ENCODE measurements at regions not wholly inside any gene's neighbourhood (a gene's known extent, or its start where the extent isn't known, plus 50 kb on each side); places are given as distances from the start of the nearest gene placed in this dataset.
A peak's percentile ranks its signal among the peaks of the same experiment; 100 is the strongest.
"Not testable (repeated sequence)": the region's sequence is repeated elsewhere in the genome, so short reads cannot be mapped to it uniquely, and the experiment has no call there.

DNA sequence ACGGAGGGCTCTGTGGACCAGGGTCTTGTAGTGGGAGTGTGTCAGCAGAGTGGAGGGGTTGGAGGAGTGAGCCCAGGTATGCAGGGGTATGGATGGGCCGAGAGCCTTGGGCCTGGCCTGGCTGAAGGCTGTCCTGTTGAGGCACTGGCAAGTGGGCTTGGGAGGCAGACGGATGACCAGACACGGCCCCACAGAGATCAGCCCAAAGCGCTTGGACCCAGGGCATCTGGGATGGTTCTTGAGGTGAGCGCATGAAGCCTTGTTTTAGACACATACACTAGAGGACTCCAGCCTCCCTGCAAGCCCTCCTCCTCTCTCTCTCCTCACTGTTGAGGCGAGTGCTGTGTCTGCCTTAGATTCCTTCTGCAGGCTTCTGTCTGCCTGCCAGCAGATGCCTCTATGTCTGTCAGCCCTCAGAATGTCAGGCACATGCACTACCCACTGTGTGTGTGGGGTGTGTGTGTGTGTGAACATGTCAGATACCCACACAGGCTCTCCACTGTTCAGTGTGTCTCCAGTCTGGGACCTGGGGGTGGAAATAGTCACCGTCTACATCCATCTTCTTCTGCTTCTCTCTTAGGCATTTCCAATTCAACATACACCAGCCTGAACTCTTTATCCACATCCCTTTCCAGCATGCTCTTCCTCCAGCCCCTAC is 218.0 kb upstream of the PLGLB1 start:
- H3K9me3 ChIP-seq, H3K36me3 ChIP-seq, H3K4me3 ChIP-seq, DNase-seq, H3K27me3 ChIP-seq: not testable (repeated sequence)

DNA sequence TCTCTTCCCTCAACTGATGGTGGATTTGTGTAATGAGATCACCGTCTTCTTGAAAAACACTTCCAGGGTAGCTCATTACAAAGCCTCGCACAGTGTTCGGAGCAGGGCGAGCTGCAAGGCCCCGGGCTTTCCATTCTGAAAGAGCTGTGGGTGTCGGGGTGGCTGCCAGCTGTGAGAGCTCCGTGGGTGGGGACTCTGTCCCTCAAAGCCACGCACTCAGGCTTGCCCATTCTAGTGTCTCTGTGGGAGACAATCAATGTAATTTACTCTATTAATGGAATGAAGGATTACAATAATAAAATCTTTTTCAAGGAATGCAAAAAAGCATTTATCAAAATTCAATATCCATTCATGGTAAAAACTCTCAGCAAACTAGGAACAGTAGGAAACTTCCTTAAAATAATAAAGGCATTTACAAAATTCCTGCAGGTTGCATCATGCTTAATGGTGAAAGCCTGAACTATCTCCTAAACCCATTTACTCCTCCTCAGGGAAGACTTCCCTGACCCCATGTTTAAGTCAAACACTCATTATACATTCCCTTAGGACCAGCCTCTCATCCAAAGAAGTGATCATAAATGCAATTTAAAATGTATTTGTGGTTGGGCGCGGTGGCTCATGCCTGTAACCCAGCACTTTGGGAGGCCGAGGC is 224.5 kb upstream of the PLGLB1 start:
- H3K9me3 ChIP-seq, H3K36me3 ChIP-seq, H3K27me3 ChIP-seq, DNase-seq, H3K4me3 ChIP-seq: not testable (repeated sequence)

DNA sequence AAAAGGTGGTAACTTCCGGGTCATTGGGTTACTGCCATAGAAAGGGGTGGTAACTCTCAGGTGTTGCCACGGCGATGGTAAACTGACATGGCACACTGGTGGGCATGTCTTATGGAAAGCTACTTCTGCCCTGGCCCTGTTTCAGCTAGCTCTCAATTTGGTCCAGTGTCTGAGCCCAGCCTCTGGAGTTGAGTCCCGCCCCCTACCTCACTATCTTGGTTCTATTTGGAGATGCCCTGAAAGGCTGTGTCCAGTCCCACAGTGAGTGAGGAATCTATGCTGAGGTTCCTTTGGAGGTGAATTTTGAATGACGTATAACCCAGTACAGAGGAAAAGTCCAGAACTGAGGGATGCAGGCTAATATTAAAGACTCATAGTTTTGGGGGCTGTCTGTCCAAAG is 230.4 kb upstream of the PLGLB1 start:
- not testable (repeated sequence) for DNase-seq, H3K9me3 ChIP-seq

DNA sequence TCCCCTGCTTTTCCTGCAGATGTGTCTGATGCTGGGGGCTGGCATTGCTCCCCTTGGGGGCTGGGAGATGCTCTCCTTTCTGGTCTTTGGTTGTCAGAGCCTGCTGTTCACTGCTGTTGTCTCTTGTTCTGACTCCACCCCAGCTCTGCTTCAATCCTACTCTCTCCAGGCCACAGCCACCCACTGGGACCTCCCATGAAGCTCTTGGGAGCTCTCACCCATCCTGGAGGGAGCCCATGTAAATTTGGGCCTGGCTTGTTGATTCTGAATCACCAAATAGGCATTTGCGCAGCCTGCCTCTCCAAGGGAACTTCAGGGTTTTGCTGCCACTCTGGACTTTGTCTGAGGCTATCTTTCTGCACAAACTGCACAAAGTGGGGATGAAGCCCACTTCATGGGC is 232.9 kb upstream of the PLGLB1 start:
- H3K36me3 ChIP-seq, H3K4me3 ChIP-seq, H3K27me3 ChIP-seq, H3K9me3 ChIP-seq: not testable (repeated sequence)
- DNase-seq: peak; percentile 56

More for the DNA sequence above, 230.4 kb upstream of the PLGLB1 start:
- not testable (repeated sequence) for H3K27me3 ChIP-seq, H3K36me3 ChIP-seq, H3K4me3 ChIP-seq

DNA sequence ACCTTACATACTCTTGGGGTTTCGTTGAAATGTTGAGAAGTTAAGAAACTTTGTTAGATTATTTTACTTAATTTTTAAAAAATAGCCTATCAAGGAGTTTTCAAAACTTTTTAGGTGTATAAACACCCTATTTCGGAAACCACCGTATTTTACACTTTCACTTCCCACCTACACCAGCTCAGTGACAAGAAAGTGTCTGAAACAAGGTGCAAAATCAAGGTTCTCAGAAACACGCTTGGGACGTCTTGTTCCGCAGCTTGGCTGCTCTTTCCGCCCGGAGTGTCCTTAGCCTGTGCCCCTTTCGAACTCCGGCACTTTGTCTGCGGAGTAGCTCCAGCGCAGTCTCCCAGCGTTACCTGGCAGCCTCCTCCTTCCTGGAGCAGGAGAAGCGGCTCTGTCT is 233.8 kb upstream of the PLGLB1 start:
- not testable (repeated sequence) for H3K4me3 ChIP-seq, H3K27me3 ChIP-seq, DNase-seq, H3K36me3 ChIP-seq, H3K9me3 ChIP-seq

DNA sequence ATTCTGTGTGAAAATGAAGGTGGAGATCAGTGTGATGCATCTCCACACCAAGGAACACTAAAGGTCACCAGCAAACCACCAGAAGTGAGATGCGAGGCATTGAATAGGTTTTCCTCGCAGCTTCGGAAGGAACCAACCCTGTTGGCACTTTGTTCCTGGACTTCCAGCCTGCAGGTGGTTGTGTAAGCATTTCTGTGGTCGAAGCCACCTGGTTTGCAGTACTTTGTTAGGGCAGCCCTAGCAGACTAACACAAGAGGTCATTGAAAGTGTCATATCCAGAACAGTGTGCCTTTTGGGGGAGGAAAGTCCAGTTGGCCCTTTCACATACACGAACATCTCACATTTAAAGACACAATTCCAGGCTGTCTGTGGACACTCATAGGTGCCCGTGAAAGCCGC is 237.2 kb upstream of the PLGLB1 start:
- not testable (repeated sequence) for DNase-seq, H3K27me3 ChIP-seq, H3K9me3 ChIP-seq, H3K36me3 ChIP-seq, H3K4me3 ChIP-seq

DNA sequence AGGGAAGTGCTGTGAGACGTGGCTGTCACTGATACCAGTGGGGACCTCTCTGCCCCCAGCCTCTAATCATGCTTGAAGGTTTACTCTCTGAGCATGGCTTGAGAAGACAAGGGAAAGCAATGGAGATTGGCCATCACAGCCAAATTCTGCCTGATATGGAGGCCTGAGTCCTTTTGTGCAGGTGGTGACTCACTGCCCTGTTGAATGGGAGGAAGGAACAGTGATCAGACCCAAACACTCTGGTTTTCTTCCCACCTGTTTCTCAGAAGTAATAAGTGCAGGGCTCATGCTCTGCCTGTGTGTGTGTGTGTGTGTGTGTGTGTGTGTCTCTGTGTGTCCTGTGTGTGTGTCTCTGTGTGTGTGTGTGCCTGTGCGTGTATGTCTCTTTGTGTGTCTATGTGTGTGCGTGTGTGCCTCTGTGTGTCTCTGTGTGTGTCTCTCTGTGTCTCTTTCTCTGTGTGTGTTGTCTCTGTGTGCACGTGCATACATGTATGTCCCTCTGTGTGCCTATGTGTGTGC is 240.6 kb upstream of the PLGLB1 start:
- not testable (repeated sequence) for H3K4me3 ChIP-seq, DNase-seq, H3K36me3 ChIP-seq, H3K27me3 ChIP-seq, H3K9me3 ChIP-seq

DNA sequence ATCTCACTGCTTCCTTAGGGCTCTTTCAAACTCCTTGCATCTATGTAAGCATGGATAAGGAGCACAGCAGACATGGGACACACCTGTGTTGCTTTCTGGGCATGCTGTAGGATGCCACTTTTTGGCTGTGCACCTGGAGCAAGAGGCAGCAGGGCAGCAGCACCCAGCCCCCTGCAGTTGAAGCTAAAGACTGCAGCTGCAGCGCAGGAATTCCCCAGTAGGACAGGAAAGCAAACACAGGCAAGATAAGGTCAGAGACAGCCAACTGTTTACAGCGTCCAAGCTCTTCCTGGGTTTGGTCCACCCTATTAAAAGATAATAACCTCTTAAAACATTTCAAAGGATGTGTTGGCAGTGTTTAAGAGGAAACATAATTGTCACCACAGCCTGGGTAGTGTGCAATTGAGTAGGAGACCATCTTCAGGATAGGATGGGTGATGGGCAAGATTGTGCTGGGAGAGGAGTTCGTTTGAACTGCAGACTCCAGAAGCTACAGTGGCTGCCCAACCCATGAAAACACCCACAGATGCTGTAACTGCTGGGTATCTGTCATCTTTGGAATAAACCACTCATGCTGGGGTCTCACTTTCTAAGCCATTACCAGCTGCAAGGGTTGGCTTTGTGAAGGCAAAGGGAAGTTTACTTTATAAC is 242.3 kb upstream of the PLGLB1 start:
- H3K9me3 ChIP-seq, H3K27me3 ChIP-seq, H3K4me3 ChIP-seq, H3K36me3 ChIP-seq, DNase-seq: not testable (repeated sequence)

DNA sequence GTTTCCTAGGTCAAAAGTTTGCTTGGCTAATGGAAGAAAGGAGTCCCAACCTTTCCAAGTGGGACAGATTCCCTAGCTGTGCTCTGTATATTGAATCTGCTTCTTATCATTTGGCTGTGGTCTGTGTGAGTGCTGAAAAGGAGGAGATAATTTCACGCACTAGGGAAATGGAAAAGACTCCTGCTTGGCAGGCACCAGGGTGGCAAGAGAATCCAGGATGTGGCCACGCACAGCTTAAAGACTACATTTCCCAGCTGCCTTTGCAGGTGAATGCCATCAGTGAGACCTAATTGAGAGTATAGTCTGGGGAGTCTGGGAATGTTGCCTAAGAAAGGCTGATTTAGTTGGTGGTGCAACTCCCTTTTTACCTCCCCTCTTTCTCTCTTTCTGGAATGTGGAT is 253.5 kb upstream of the PLGLB1 start:
- not testable (repeated sequence) for H3K9me3 ChIP-seq, H3K27me3 ChIP-seq, H3K4me3 ChIP-seq, DNase-seq, H3K36me3 ChIP-seq

DNA sequence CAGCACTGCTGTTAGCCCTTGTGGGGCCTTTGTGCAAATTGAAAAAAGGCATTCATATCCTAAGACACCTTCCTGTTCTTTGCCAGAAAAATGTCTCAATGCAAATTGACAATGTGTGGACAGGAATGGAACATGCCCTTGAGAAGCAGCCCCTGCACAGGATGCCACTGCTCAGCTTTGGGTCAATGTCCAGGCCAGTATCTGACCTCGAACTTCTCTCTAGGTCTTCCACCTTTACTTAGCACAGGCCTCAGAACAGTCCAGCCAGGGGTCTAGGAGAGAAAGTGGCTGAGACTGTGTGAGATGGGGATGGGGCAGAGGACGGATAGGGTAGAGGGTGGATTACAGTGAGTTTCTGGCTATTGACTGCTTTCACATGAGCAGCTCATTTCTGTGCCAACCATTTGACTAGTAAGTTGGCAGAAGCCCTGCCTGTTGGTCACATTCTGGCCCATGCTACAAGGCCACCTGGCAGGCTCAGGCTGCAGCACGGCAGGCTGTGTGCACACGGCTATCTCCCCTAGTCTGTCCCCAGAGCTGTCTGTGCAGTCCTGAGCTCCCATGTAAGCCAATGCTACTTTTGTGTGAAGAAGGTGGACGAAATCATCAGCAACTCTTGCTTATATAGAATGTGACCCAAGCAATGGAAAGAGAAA is 254.5 kb upstream of the PLGLB1 start:
- H3K27me3 ChIP-seq, H3K9me3 ChIP-seq, H3K4me3 ChIP-seq, DNase-seq, H3K36me3 ChIP-seq: not testable (repeated sequence)

DNA sequence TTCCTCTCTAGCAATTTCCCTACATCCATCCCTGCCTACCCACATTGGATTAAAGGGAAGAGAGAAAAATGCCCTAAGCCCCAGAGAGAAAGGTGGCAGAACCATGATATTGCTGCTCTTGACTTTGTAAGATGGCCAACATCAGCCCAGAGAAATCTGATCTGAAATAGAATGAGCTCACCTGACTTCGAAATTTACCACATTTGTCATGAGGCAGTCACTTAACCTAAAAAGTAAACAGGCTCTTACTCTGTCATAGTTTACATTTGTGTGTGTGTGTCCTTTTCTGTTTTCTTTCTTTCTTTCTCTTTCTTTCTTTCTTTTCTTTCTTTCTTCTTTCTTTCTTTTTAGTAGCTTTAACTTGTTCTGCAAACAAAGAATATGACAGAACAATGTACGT is 255.0 kb upstream of the PLGLB1 start:
- not testable (repeated sequence) for H3K36me3 ChIP-seq, H3K27me3 ChIP-seq, DNase-seq, H3K9me3 ChIP-seq, H3K4me3 ChIP-seq

DNA sequence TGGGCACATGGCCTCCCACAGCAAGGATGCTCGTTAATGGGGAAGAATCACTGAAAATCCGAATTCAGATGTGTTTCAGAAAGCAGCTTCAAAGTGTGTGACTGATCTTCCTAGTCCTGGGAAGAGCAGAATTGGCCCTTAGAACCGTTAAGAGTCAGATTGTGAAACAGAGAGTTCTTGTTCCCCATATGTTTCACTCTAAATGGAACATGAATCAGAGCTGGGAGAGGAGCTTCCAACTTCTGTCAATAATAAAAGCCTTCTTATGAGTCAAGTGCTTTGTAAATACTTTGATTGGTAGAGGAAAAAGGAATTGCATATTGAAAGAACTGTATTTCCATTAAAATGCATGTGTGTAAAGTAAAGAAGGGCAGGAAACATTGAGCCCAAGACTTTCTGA is 256.1 kb upstream of the PLGLB1 start:
- not testable (repeated sequence) for H3K27me3 ChIP-seq, H3K4me3 ChIP-seq, H3K9me3 ChIP-seq, DNase-seq, H3K36me3 ChIP-seq

DNA sequence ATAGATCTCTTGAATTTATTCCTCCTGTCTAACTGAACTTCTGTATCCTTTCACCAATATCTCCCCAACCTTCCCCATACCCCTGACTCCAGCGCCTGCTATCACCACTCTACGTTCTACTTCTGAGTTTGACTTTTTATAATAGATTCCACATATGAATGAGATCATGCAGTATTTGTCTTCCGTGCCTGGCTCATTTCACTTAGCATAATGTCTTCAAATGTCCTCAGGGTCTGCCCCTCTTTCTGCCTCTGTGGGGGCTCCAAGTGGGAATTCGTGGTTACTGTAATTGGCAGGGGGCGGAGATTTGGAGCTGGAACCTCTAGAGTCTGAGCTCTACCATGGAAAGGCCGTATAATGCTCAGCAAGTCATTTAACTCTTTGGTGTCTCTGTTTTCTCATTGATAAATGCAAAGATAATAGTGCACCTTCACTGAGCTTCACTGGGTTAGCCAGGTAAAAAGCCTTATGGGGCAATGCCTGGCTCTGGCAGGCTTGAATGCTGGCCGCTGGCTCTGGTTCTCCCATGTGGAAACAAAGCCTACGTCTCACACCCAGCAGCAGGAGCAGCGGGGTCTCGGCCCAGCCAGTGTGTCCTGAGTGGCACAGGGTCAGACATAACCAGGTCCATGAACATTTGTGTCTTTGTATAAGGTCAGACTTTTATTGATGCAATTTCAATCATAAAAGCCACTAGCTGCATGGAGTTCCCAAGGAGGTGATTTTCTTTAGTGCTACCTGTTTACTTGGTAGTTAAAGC is 259.1 kb upstream of the PLGLB1 start:
- H3K9me3 ChIP-seq, H3K36me3 ChIP-seq, H3K27me3 ChIP-seq, H3K4me3 ChIP-seq, DNase-seq: not testable (repeated sequence)

DNA sequence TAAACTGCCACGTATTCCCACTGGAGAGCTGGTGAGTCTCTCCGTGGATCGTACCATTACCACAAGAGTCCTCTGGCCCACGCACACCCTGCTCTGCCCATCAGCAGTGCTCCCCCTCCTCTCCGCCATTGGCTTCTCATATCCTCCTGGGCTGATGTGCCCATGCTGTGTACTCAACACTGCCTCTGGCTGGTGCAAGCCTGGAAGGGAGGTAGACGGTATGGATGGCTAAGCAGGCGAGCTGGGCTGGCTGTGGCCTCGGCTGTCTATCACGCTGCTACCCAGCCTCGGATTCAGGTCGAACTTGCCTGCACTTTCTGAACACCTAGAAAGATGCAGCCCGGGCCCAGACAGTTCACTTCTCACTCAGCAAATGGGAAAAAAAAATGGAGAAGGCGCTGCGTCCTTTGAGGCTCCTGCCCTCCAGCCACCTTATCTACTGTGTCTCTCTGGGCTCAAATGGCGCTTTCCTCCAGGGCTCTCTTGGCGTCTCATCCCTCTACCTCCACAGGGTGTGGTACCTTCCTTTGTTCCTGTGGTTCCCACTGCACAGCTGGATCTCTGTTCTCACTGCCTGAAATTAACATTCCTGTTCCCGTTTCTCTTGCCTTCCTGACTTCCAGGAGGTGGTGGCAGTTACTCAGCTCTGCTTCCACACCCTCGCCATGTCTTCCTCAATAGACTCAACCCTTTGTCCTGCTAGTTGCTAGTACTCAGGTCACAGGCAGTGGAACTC is 262.3 kb upstream of the PLGLB1 start:
- H3K27me3 ChIP-seq, H3K4me3 ChIP-seq, DNase-seq, H3K36me3 ChIP-seq, H3K9me3 ChIP-seq: not testable (repeated sequence)

DNA sequence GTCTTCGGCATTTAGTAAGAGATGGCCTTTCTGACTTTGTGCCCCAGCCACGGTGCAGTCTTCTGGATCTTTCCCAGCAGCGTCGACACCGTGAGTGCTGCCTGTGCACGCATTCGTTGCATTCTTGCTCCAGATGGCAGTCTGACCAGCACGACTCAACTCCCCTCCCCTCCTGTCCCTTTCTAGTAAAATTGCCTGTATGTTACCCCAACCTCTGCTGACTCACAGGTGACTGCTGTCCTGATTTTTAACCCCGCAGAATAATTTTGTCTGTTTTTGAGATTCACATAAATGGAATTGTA is 262.8 kb upstream of the PLGLB1 start:
- not testable (repeated sequence) for DNase-seq, H3K9me3 ChIP-seq, H3K4me3 ChIP-seq, H3K36me3 ChIP-seq, H3K27me3 ChIP-seq

DNA sequence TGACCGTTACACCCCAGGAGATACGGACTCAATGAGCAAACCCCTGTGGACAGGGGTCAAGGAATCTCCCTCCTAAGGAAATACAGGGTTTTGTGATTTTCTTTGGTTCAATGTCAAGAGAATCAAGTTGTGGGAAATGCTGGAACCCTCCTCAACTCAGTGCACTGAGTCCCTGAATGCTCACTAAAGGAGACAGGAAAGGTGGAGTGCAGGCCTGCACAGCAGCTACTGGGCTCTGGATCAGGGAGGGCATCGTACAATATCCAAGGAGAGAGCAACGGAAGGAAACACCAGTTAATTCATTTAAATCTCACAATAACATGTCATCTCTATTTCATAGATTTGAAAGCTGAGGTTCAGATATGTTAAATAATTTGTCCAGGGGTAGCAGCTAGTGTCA is 263.5 kb upstream of the PLGLB1 start:
- not testable (repeated sequence) for H3K27me3 ChIP-seq, DNase-seq, H3K36me3 ChIP-seq, H3K4me3 ChIP-seq, H3K9me3 ChIP-seq

Data from MG63 (cell line).